Lung (tissue), 11 donors: ENCODE measurements at regions not wholly inside any gene's neighbourhood (a gene's known extent, or its start where the extent isn't known, plus 50 kb on each side); places are given as distances from the start of the nearest gene placed in this dataset.

ENCODE experiments used
- ATAC-seq: fragments of 200-7000 bp; cut with Tn5 transposase; one replicate; pipeline ENCODE4 v1.9.1; 2020; ENCODE audit warnings: moderate number of reproducible peaks; ENCODE audit not compliant: insufficient read depth, low FRiP score
- DNase-seq, 3 donors: peaks; one replicate each; pipeline ENCODE4 v3.0.0-alpha.2; 2013 to 2017
- H3K27ac ChIP-seq, 2 donors: one replicate each; pipeline ENCODE4 v1.5.1; 2013; ENCODE audit warnings: mild to moderate bottlenecking in 2 of 2, moderate library complexity in 2 of 2, control low read depth in 1 of 2, inconsistent platforms in 1 of 2, low read depth in 1 of 2, low read length in 1 of 2
- H3K27me3 ChIP-seq, 3 donors: one replicate each; pipeline ENCODE4 v1.5.1; 2013; ENCODE audit warnings: low read length in 2 of 3; ENCODE audit not compliant: control insufficient read depth in 3 of 3, insufficient read depth in 3 of 3
- H3K36me3 ChIP-seq, 4 donors: one replicate each; pipeline ENCODE4 v1.5.1; 2013; ENCODE audit warnings: low read length in 4 of 4, mild to moderate bottlenecking in 1 of 4, moderate library complexity in 1 of 4; ENCODE audit not compliant: control insufficient read depth in 4 of 4, insufficient read depth in 4 of 4
- H3K4me1 ChIP-seq, 5 donors: one replicate each; pipeline ENCODE4 v1.5.1; 2013; ENCODE audit warnings: low read length in 5 of 5, mild to moderate bottlenecking in 2 of 5, moderate library complexity in 1 of 5; ENCODE audit not compliant: control insufficient read depth in 5 of 5, insufficient read depth in 5 of 5
- H3K4me3 ChIP-seq: one replicate; pipeline ENCODE4 v1.5.1; 2013; ENCODE audit warnings: mild to moderate bottlenecking, control low read depth, moderate library complexity
- H3K9ac ChIP-seq, 2 donors: one replicate each; pipeline ENCODE4 v1.5.1; 2013; ENCODE audit warnings: low read length in 2 of 2, control low read depth in 1 of 2; ENCODE audit not compliant: insufficient read depth in 1 of 2
- H3K9me3 ChIP-seq, 4 donors: one replicate each; pipeline ENCODE4 v1.5.1; 2013; ENCODE audit warnings: low read length in 3 of 4, mild to moderate bottlenecking in 1 of 4, moderate library complexity in 1 of 4; ENCODE audit not compliant: control insufficient read depth in 4 of 4, insufficient read depth in 3 of 4
- CTCF ChIP-seq: IDR thresholded peaks from 2 replicates; pipeline ENCODE4 v1.5.1; 2012; ENCODE audit warnings: mild to moderate bottlenecking; ENCODE audit errors: control extremely low read depth, extremely low read depth
- WGBS, 2 donors: extraction: QIAGEN DNeasy Blood & Tissue Kit; methylation state at CpG; one replicate each; pipeline ENCODE4 v1.1.7; 2013; 5-methylcytosine and 5-hydroxymethylcytosine counted together
- donor health status: control.
- donor health status: control.
- donor health status: Bipolar disorder and iron deficiency.
- donor health status: healthy.
- donor health status: DM: yes; HTN: yes; CAD: no.

- peaks cover 0 to 48% (median 6%) of the 10 kb centered on the region in 5 donors for H3K4me1 ChIP-seq
Measured at GRCh38 chr5:179437341-179438001, 92.2 kb upstream of the ADAMTS2 start.

DNA sequence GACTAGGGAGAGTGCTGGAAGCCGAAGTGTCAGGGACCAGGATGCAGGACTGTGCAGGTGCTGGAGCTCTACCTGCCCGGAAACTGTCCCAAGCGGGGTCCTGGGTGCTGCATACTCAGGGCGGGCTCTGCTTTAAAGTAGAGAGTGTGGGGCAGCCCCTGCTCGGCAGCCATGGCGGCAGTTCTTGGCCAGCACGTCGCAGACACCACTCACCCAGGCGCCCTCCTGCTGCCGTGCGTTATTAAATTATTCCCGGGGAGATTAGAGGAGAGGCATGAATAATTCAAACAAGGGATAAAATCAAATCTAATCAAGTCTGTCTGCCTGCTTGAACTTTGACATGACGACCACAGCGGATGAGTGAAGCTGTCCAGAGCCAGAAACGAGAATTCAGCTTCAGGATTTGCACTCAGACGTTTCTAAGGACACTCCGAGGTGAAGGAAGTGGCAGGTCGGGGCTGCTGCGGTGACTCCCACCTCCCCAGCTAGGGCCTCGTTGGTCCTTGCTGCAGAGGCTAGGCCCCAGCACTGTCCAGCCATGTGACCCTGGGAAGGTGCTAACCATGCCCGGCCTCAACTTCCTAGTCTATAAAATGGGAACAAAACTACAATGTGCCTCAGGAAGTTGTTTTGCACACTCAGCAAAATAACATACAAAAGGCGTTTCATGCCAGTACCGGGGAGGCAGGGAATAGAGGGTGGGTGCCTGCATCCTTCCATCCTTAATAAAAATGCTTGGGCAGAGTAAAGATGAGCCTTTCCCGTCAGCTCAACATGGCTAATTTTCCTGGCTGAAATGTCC is 91.3 kb upstream of the ADAMTS2 start:
- Histone ChIP-seq H3K27ac (no peak overlapping the region), H3K36me3 (no peaks in the 10 kb centered on the region), H3K4me1 (peaks cover 0 to 48% (median 6%) of the 10 kb centered on the region in 5 donors), H3K9me3 (peaks cover 0 to 5% (median 0%) of the 10 kb centered on the region in 4 donors), H3K4me3 (no peak overlapping the region), H3K9ac (no peak overlapping the region), H3K27me3 (no peaks in the 10 kb centered on the region)
- ATAC-seq (no peak), DNase-seq (no peak)
- no peak for TF ChIP-seq CTCF
- 72 to 83% methylated on average over 24 of the region's 24 CpGs for WGBS, 2 donors

More at GRCh38 chr5:179437341-179438001, 92.2 kb upstream of the ADAMTS2 start:
- Histone ChIP-seq H3K9me3 (peaks cover 0 to 7% (median 0%) of the 10 kb centered on the region in 4 donors), H3K27me3 (no peaks in the 10 kb centered on the region), H3K9ac (no peak overlapping the region), H3K4me3 (no peak overlapping the region), H3K27ac (no peak overlapping the region), H3K36me3 (no peaks in the 10 kb centered on the region)
- 72 to 83% methylated on average over 23 of the region's 23 CpGs for WGBS, 2 donors
- no peak for TF ChIP-seq CTCF
- ATAC-seq (no peak), DNase-seq (peak; percentile 61 to 63 (median 62))

DNA sequence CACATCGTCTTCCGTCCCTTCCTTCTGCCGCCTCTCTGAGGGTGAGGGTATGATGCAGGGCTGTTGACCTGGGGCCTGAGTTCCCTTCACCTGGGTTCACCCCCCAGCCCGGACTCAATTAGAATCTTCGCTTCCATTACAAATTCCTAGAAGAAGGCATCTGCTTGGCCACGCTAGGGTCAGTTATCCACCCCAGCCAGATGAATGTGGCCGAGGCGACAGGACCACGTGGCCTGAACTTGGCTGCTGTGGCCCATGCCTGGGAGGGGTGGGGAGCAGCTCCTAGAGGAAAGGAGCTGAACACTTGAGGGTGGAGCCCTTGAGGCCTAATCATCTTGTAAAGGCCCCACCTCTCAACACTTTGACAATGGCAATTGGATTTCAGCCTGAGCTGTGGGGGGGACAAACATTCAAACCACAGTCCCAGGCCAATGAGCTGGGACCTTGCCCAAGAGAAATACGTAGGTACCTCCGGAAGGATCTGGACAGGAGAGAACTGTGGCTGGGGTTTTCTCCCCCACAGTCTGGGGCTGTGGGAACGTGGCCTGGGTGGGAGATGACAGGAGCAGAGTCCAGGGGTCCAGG is 90.6 kb upstream of the ADAMTS2 start:
- no peak overlapping the region for H3K9ac ChIP-seq
- DNase-seq (peak in 2 of 3 donors; percentile 35 to 48), ATAC-seq (no peak)
- no peaks in the 10 kb centered on the region for H3K36me3 ChIP-seq
- H3K9me3 ChIP-seq: peaks cover 0 to 9% (median 0%) of the 10 kb centered on the region in 4 donors
- no peak overlapping the region for H3K27ac ChIP-seq
- 80 to 87% methylated on average over 12 of the region's 12 CpGs for WGBS, 2 donors
- no peak for TF ChIP-seq CTCF
- no peak overlapping the region for H3K4me3 ChIP-seq
- H3K4me1 ChIP-seq: peaks cover 0 to 48% (median 6%) of the 10 kb centered on the region in 5 donors
- H3K27me3 ChIP-seq: no peaks in the 10 kb centered on the region
